Esophagus squamous epithelium (tissue), 5 donors: ENCODE measurements at regions not wholly inside any gene's neighbourhood (a gene's known extent, or its start where the extent isn't known, plus 50 kb on each side); places are given as distances from the start of the nearest gene placed in this dataset.

ENCODE experiments used
- DNase-seq: peaks from one replicate; lab custom pipeline; 2025; lab: John Stamatoyannopoulos, UW
- H3K27ac ChIP-seq, 4 donors: fragments of 200-600 bp; sonication (generic); one replicate each; pipeline ENCODE4 v1.5.1; 2016 to 2019; ENCODE audit warnings: mild to moderate bottlenecking in 1 of 4
- H3K27me3 ChIP-seq, 4 donors: fragments of 200-600 bp; sonication (generic); 1 replicate in 3 of 4; 2 replicates in 1 of 4; pipeline versions ENCODE4 v1.5.1 to v1.6.0; 2017 to 2021; ENCODE audit warnings: antibody characterized with exemption in 1 of 4
- H3K36me3 ChIP-seq, 3 donors: fragments of 200-600 bp; sonication (generic); one replicate each; pipeline ENCODE4 v1.5.1; 2016 to 2019
- H3K4me1 ChIP-seq, 3 donors: fragments of 200-600 bp; sonication (generic); one replicate each; pipeline ENCODE4 v1.5.1; 2017 to 2019
- H3K4me3 ChIP-seq, 4 donors: fragments of 200-600 bp; sonication (generic); 1 replicate in 3 of 4; 2 replicates in 1 of 4; pipeline ENCODE4 v1.5.1; 2016 to 2019; ENCODE audit warnings: mild to moderate bottlenecking in 2 of 4, moderate library complexity in 1 of 4
- H3K9me3 ChIP-seq, 3 donors: fragments of 200-600 bp; sonication (generic); one replicate each; pipeline ENCODE4 v1.5.1; 2016 to 2019
- POLR2A ChIP-seq, 4 donors: fragments of 450-650 bp; IDR thresholded peaks; one replicate each; pipeline ENCODE4 v1.6.1; 2017; ENCODE audit warnings: antibody characterized with exemption in 4 of 4, mild to moderate bottlenecking in 4 of 4, moderate library complexity in 3 of 4
- WGBS, 2 donors: methylation state at CpG; one replicate each; pipeline ENCODE4 v1.1.5; 2018; 5-methylcytosine and 5-hydroxymethylcytosine counted together
- intact Hi-C: fragments of 100-400 bp; cut with DNase I; formaldehyde crosslinking; loops from one replicate; pipeline ENCODE4 v1.15.0; 2022
- TF ChIP-seq, protein P1 (sequence below), 6 experiments: fragments of 450-650 bp in 4 of 6; fragments of 200-600 bp in 2 of 6; sonication (generic) in 2 of 6; IDR thresholded peaks; one replicate each; pipeline ENCODE4 v1.5.1; 2016 to 2019; ENCODE audit warnings: antibody characterized with exemption in 6 of 6, mild to moderate bottlenecking in 4 of 6, moderate library complexity in 4 of 6
- donor health status: DM: yes; HTN: yes; CAD: no.

- Histone ChIP-seq H3K4me3 (no peak overlapping the region), H3K27ac (no peak overlapping the region), H3K36me3 (no peaks in the 10 kb centered on the region), H3K27me3 (peaks cover 0 to 26% (median 0%) of the 10 kb centered on the region in 4 donors), H3K4me1 (no peaks in the 10 kb centered on the region), H3K9me3 (no peaks in the 10 kb centered on the region)
- intact Hi-C loops = no loop called here
- WGBS, 2 donors = 43 to 45% methylated on average over 4 of the region's 4 CpGs
- TF ChIP-seq POLR2A (IDR thresholded peaks at IDR 0.05) = no peak
- TF ChIP-seq, protein P1, sequence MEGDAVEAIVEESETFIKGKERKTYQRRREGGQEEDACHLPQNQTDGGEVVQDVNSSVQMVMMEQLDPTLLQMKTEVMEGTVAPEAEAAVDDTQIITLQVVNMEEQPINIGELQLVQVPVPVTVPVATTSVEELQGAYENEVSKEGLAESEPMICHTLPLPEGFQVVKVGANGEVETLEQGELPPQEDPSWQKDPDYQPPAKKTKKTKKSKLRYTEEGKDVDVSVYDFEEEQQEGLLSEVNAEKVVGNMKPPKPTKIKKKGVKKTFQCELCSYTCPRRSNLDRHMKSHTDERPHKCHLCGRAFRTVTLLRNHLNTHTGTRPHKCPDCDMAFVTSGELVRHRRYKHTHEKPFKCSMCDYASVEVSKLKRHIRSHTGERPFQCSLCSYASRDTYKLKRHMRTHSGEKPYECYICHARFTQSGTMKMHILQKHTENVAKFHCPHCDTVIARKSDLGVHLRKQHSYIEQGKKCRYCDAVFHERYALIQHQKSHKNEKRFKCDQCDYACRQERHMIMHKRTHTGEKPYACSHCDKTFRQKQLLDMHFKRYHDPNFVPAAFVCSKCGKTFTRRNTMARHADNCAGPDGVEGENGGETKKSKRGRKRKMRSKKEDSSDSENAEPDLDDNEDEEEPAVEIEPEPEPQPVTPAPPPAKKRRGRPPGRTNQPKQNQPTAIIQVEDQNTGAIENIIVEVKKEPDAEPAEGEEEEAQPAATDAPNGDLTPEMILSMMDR (IDR thresholded peaks at IDR 0.05) = no peak
- DNase-seq = no peak
Observed at GRCh38 chr20:60123652-60124051, 165.4 kb downstream of the CDH26 start.

GRCh38 chr20:60124776-60125381, 166.7 kb downstream of the CDH26 start:
- H3K36me3 ChIP-seq = no peaks in the 10 kb centered on the region
- H3K4me1 ChIP-seq = no peaks in the 10 kb centered on the region
- DNase-seq = no peak
- no peak overlapping the region for H3K27ac ChIP-seq
- TF ChIP-seq POLR2A (IDR thresholded peaks at IDR 0.05) = no peak
- TF ChIP-seq, protein P1 (IDR thresholded peaks at IDR 0.05) = no peak
- H3K27me3 ChIP-seq = peaks cover 0 to 26% (median 0%) of the 10 kb centered on the region in 4 donors
- H3K9me3 ChIP-seq = no peaks in the 10 kb centered on the region
- no peak overlapping the region for H3K4me3 ChIP-seq
- intact Hi-C loops = no loop called here
- WGBS, 2 donors = 45 to 69% methylated on average over 3 of the region's 3 CpGs

DNA sequence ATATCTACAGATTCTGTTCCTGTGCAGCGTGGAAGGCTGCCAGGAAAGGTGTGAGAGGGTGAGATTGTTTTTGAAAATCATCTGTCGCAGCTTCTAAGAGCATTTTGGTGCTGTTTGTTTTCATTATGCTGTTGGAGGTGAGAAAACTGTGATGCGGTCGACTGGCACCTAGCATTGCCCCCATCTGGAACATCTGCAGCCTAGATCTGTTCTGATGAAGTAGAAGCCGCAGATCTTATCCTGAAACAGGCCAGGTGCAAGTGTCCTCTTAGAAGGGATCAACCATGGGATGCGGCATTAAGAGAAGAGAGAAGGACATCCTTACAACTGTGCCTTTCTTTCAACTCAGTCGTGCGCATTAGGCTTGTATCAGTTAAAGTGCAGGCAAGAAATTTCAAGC, 167.3 kb downstream of the CDH26 start:
- TF ChIP-seq, protein P1 (IDR thresholded peaks at IDR 0.05) = no peak
- no peak for TF ChIP-seq POLR2A (IDR thresholded peaks at IDR 0.05)
- 62 to 76% methylated on average over 8 of the region's 8 CpGs for WGBS, 2 donors
- Histone ChIP-seq H3K4me1 (no peaks in the 10 kb centered on the region), H3K9me3 (no peaks in the 10 kb centered on the region), H3K27me3 (peaks cover 0 to 26% (median 0%) of the 10 kb centered on the region in 4 donors), H3K36me3 (no peaks in the 10 kb centered on the region), H3K27ac (no peak overlapping the region), H3K4me3 (no peak overlapping the region)
- no peak for DNase-seq
- intact Hi-C loops = no loop called here

DNA sequence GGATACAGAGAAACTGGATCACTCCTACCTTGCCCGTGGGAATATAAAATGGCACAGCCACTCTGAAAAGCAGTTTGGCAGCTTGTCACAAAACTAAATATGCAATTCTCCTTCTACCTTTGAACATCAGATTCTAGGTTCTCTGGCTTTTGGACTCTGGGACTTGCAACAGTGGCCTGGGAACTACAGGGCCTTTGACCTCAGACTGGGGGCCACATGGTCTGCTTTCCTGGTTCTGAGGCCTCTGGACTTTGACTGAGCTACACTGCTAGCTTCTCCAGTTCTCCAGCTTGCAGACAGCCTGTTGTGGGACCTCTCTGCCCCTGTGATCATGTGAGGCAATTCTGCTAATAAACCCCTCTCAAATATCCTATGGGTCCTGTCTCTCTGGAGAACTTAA, 168.8 kb downstream of the CDH26 start:
- Histone ChIP-seq H3K27ac (no peak overlapping the region), H3K36me3 (no peaks in the 10 kb centered on the region), H3K9me3 (no peaks in the 10 kb centered on the region), H3K27me3 (peaks cover 0 to 22% (median 0%) of the 10 kb centered on the region in 4 donors), H3K4me1 (no peaks in the 10 kb centered on the region), H3K4me3 (no peak overlapping the region)
- DNase-seq = no peak
- WGBS, 2 donors = 67 to 77% methylated on average over 1 of the region's 1 CpG
- intact Hi-C loops = no loop called here
- TF ChIP-seq, protein P1 (IDR thresholded peaks at IDR 0.05) = no peak
- no peak for TF ChIP-seq POLR2A (IDR thresholded peaks at IDR 0.05)

GRCh38 chr20:60131375-60131774, 173.2 kb downstream of the CDH26 start:
- intact Hi-C loops = no loop called here
- Histone ChIP-seq H3K27me3 (peaks cover 0 to 10% (median 0%) of the 10 kb centered on the region in 4 donors), H3K27ac (no peak overlapping the region), H3K36me3 (no peaks in the 10 kb centered on the region), H3K4me1 (no peaks in the 10 kb centered on the region), H3K4me3 (no peak overlapping the region), H3K9me3 (no peaks in the 10 kb centered on the region)
- WGBS, 2 donors = 39 to 48% methylated on average over 5 to 6 of the region's 6 CpGs
- DNase-seq = no peak
- TF ChIP-seq, protein P1 (IDR thresholded peaks at IDR 0.05) = no peak
- TF ChIP-seq POLR2A (IDR thresholded peaks at IDR 0.05) = no peak
